GM18498 (cell line): ENCODE measurements at regions not wholly inside any gene's neighbourhood (a gene's known extent, or its start where the extent isn't known, plus 50 kb on each side); places are given as distances from the start of the nearest gene placed in this dataset.
A peak's percentile ranks its signal among the peaks of the same experiment; 100 is the strongest.

Source experiments
- ATAC-seq: cut with Tn5 transposase; IDR thresholded peaks from one replicate; pipeline ENCODE4 v1.9.1; 2021; ENCODE audit warnings: mild to moderate bottlenecking, moderate library complexity; ENCODE audit not compliant: unreplicated experiment

- no peak for ATAC-seq
Observed at GRCh38 chr2:145657265-145657664, 1137.3 kb upstream of the ZEB2 start.

- no peak for ATAC-seq
Observed at GRCh38 chr2:145655165-145655765, 1135.3 kb upstream of the ZEB2 start.

GRCh38 chr2:145654746-145655145 lies 1134.8 kb upstream of the ZEB2 start:
- no peak for ATAC-seq

DNA sequence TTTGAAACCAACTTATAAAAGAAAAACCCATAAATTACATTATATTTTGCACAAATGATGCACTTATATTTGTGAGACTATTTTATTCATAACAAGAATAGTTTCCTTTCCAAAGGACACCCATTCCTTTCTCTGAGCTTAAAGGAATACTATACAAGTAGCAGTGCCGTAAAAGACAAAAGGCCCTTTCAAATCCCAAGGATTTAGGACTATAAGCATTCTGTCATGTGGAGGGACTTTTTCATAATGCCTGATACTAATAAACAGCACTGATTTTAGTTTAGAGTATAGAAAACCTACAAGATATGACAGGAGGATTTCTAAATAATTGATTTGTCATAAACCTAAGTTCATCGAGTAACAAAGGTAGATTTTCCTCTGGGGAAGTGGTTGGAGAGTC lies 1134.2 kb upstream of the ZEB2 start:
- ATAC-seq = no peak

DNA sequence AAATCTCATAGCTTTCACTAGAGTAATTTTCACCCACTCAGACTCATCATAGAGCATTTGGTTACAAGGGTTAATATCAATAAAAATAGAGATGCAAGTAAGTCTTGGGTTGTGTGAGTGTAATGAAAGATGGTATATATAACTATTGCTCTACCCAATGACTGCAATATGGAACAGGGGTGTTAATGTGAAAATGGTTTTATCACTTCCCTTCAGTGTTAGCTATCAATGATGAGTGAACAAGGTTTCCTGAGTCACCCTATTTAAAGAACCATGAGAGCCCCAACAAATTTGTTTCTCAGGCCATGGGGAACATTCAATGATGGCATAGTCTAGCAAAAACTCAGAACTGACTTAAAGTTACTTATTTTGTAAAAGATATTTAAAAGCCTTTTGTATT lies 1133.6 kb upstream of the ZEB2 start:
- no peak for ATAC-seq

DNA sequence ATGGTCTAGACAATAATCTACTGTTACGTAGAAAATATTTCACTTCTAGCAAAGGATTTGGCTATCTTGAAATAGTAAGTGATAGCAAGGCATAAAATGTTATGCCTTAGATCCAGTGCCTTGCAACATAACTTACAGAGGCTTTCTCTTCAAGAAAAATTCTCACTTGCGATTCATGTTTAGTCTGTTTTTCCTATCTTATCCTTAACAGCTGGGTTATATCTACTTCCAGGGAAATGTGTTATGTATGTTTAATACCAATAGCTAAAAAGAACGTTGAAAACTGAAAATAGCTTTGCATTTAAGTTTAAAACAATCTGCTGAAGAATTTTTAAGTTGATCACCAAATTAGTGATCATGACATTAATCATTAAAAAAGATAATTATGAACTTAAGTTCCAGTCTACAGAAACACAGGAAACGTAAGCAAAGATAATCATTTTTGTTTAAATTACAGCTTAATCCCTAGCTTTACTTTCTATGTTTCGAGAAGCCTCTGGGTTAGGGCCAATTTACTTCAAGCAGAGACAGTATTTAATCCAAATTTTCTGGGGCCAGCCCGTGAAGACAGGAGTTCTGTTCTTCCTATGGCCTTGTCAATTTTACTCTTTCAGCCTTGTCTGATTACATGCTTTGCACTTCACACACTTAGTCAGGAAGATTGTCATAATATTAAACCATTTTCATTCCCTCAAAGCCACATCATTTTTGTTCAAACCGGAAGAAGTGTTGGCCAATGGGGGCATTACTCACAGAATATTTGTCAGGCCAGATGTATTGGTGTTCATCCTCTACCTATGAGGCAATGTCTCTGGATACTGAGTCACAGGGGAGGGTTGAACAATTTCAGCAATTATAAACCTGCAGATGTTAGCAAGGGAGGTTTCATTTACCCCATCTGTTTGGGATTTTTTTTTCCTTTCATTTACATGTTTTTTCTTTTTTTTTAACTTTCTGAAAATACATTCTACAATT lies 1132.9 kb upstream of the ZEB2 start:
- no peak for ATAC-seq

- ATAC-seq = no peak
Observed at GRCh38 chr2:145652036-145652435, 1132.1 kb upstream of the ZEB2 start.

- ATAC-seq = no peak
Observed at GRCh38 chr2:145650226-145650625, 1130.3 kb upstream of the ZEB2 start.

DNA sequence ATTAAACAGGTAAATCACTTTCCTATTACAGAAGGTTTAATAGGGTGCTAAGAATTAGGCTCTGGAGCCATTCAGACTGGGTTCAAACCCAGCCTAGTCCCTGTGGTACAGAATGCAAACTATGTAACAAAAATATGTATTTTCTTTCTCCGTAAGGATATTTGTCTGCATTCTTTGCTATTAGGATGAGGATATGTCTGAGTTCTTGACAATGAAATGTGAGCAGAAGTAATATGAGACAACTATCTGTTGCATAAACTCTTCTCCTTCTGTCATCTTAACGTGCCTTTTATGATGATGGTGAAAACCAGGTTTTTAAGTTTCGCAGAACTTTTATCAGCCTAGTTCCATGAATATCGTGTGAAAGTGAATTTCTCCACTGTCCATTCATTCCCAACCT lies 1129.1 kb upstream of the ZEB2 start:
- no peak for ATAC-seq

DNA sequence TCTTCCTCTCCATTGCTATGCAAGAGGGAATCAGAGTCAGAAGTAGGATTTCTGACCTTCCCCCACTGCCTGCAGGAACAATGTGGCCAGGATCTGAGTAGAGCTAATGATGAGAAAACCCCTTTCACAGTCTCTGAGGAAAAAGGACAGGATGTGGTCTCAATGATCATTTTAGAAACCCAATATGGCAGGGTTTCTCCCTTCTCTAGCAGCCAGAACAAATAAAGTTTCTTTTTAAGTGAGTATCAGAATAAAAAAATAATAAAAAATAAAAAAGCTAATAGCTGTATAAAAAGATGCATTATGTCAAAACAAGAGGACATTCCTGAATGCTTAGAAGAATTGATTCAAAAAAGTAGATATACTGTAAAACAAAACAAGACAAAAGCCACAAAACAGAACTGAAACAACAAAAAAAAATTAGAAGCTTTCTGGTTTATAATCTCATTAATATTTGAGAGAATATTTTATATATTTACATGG lies 1124.9 kb upstream of the ZEB2 start:
- peak; percentile 98 for ATAC-seq

- ATAC-seq = peak; percentile 63
Observed at GRCh38 chr2:145638675-145639074, 1118.8 kb upstream of the ZEB2 start.

- no peak for ATAC-seq
Observed at GRCh38 chr2:145635706-145636427, 1115.9 kb upstream of the ZEB2 start.

DNA sequence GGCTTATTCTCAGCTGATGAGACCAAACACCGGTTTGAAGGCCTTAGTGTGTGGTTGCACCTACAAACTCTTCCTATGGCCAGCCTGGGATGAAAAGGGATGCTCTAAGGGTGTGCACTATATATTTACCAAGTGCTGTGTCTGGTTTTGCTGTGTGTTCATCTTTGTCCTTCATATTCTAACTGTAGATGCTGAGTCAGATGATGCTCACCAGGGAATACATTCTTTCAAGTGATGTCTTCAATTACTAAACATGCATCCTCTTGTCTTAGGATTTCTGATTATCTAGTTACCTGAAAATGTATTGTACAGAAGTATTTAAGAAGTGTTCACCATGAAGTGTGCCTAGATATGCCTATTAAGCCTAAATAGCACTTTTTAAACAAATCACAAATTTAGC lies 1111.6 kb upstream of the ZEB2 start:
- ATAC-seq = no peak

GRCh38 chr2:145626301-145626700 lies 1106.4 kb upstream of the ZEB2 start:
- ATAC-seq = no peak

DNA sequence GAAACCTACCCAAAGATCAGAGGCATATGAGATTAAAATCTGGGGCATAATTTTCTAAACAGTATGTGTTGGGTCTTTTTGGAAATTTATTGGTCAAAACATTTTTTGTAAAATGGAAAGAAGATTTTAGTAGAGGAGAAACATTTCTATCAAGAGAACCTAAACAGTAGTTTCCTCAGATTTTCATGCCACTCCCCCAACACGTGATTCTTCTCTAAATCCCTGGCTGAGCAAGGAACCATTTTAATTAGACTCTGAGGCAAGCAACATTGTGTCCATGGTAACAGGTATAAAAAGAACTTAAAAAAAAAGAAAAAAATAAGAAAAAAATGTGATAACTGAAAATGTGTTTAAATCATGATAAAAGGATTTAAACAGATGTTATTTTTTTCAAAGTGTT lies 1105.2 kb upstream of the ZEB2 start:
- no peak for ATAC-seq

GRCh38 chr2:145623136-145623535 lies 1103.2 kb upstream of the ZEB2 start:
- ATAC-seq = no peak

DNA sequence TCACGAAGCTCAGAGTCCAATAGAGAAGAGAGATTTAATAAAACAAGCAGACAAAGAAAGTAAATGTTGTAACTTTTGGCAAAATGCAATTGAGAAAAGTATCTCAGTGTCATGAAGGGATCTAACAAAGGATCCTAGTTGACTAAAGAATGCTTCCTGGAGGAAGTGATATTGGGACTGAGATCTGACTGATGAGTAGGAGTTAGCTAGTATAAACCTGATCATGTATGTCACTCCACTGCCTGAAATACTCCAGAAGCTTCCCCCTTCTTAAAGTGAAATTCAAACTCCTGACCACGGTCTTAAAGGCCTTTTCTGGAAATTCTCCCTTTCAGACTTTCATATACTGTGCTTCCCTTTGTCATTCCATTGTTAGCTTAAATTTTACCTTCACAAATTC lies 1102.4 kb upstream of the ZEB2 start:
- ATAC-seq = no peak

DNA sequence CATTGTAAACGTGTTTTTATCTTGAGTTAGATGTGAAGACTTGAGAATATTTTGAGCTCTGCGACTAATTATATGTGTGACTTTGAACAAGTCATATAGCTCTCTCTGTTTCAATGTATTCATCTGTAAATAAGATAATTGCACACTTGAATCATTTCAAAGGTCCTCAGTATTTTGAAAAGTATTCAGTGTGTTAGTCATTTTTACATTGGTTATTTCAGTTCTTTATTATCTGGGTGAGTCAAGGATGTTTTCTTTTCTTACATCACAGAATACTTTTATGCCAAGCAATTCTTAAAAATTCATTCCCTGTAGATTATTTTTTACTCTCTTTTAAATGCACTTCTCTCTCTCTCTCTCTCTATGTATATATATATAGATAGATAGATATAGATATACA lies 1098.0 kb upstream of the ZEB2 start:
- no peak for ATAC-seq

GRCh38 chr2:145617420-145617819 lies 1097.5 kb upstream of the ZEB2 start:
- ATAC-seq = no peak

GRCh38 chr2:145615626-145616025 lies 1095.7 kb upstream of the ZEB2 start:
- no peak for ATAC-seq

DNA sequence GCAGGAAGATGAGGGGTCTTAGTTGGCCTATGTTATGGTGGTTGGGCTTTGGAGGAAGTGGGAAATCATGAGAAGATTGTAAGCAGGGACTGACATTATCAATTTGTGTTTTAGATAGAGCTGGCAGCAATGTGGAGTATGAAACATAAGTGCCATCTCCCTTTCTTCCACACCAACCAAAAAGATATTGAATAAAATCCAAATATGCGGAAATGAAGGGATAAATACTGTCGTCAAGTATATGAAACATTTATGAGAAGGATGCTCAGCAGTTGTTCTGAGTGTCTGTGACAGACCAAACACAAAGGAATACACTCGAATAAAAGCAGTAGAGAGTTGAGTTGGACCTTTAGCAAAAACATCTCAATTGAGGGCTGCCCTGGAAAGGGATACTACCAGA lies 1090.0 kb upstream of the ZEB2 start:
- ATAC-seq = no peak
